ENCODE measurements at regions not wholly inside any gene's neighbourhood (a gene's known extent, or its start where the extent isn't known, plus 50 kb on each side); places are given as distances from the start of the nearest gene placed in this dataset.

GRCh38 chr9:4384750-4385149, 84.9 kb upstream of the GLIS3 start:
- DNase-seq (ENCODE audit: low spot score), result no peak

- peak; percentile 32 for DNase-seq (ENCODE audit: low spot score)
These were observed 83.0 kb upstream of the GLIS3 start for GRCh38 chr9:4382722-4383317.

GRCh38 chr9:4381744-4382143, 81.9 kb upstream of the GLIS3 start:
- DNase-seq (ENCODE audit: low spot score), result no peak

- DNase-seq (ENCODE audit: low spot score), result no peak
These were observed 80.5 kb upstream of the GLIS3 start for GRCh38 chr9:4380406-4380805.

- DNase-seq (ENCODE audit: low spot score), result peak; percentile 65
These were observed 75.7 kb upstream of the GLIS3 start for GRCh38 chr9:4375424-4376200.

GRCh38 chr9:4371108-4371507, 71.2 kb upstream of the GLIS3 start:
- no peak for DNase-seq (ENCODE audit: low spot score)

GRCh38 chr9:4370501-4370900, 70.6 kb upstream of the GLIS3 start:
- DNase-seq (ENCODE audit: low spot score), result no peak

- DNase-seq (ENCODE audit: low spot score), result peak; percentile 90
These were observed 66.9 kb upstream of the GLIS3 start for GRCh38 chr9:4366591-4367330.

GRCh38 chr9:4365055-4365454, 65.2 kb upstream of the GLIS3 start:
- no peak for DNase-seq (ENCODE audit: low spot score)

GRCh38 chr9:4362281-4362680, 62.4 kb upstream of the GLIS3 start:
- no peak for DNase-seq (ENCODE audit: low spot score)

GRCh38 chr9:4359016-4359415, 59.1 kb upstream of the GLIS3 start:
- DNase-seq (ENCODE audit: low spot score), result no peak

- no peak for DNase-seq (ENCODE audit: low spot score)
These were observed 58.1 kb upstream of the GLIS3 start for GRCh38 chr9:4357929-4358328.

GRCh38 chr9:4356306-4356705, 56.4 kb upstream of the GLIS3 start:
- DNase-seq (ENCODE audit: low spot score), result no peak

- DNase-seq (ENCODE audit: low spot score), result no peak
These were observed 53.4 kb upstream of the GLIS3 start for GRCh38 chr9:4353236-4353635.

- no peak for DNase-seq (ENCODE audit: low spot score)
These were observed 50.0 kb upstream of the GLIS3 start for GRCh38 chr9:4349816-4350418.
